ENCODE measurements at regions not wholly inside any gene's neighbourhood (a gene's known extent, or its start where the extent isn't known, plus 50 kb on each side); places are given as distances from the start of the nearest gene placed in this dataset.

DNA sequence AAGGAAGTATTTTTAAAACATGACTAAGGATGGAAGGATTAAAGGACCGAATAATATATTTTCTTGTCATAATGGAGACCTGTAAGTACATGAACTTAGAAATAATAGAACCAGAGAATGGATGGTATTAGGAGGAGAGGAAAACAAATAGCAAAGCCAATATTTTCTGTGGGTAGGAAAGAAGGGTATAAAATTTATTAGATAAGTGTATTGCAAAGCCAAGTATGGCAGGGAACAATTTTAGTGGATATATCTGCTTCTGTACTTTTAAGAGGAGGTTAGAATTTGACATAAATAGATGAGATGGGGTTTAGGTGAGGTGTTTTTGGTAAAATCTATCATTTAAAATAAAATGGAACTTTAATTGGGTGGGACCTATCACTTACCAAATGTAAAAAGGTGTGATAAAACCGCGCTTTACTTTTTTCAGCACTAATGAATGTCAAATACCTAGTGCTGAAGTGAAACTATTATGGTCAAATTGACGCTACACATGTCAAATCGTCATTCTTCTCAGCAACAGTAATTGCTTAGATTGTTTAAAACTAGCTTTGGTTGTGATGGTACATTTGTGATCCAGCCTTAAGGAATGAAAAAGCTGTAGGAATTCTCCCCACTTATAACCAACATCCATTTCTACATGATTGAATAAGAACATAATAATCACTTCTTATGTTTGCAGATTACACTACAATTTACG, 78.1 kb upstream of the ZEB2 start:
- intact Hi-C loops (cut with DNase I), result no loop called here
- Histone ChIP-seq H3K9me3 (no peaks in the 10 kb centered on the region), H3K4me3 (no peak overlapping the region), H3K27ac (no peak overlapping the region), H3K4me1 (no peaks in the 10 kb centered on the region), H3K27me3 (ENCODE audit: insufficient read depth in 3 of 3, low read length in 2 of 3) (no peaks in the 10 kb centered on the region), H3K36me3 (ENCODE audit: insufficient read depth in 1 of 2, low read depth in 1 of 2) (no peaks in the 10 kb centered on the region)
- DNase-seq (no peak), ATAC-seq (no peak)
- whole genome bisulfite sequencing, 3 donors, result 78 to 81% (median 81%) methylated on average over 6 of the region's 6 CpGs
- TF ChIP-seq, protein P1, sequence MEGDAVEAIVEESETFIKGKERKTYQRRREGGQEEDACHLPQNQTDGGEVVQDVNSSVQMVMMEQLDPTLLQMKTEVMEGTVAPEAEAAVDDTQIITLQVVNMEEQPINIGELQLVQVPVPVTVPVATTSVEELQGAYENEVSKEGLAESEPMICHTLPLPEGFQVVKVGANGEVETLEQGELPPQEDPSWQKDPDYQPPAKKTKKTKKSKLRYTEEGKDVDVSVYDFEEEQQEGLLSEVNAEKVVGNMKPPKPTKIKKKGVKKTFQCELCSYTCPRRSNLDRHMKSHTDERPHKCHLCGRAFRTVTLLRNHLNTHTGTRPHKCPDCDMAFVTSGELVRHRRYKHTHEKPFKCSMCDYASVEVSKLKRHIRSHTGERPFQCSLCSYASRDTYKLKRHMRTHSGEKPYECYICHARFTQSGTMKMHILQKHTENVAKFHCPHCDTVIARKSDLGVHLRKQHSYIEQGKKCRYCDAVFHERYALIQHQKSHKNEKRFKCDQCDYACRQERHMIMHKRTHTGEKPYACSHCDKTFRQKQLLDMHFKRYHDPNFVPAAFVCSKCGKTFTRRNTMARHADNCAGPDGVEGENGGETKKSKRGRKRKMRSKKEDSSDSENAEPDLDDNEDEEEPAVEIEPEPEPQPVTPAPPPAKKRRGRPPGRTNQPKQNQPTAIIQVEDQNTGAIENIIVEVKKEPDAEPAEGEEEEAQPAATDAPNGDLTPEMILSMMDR (IDR thresholded peaks at IDR 0.05), result no peak

DNA sequence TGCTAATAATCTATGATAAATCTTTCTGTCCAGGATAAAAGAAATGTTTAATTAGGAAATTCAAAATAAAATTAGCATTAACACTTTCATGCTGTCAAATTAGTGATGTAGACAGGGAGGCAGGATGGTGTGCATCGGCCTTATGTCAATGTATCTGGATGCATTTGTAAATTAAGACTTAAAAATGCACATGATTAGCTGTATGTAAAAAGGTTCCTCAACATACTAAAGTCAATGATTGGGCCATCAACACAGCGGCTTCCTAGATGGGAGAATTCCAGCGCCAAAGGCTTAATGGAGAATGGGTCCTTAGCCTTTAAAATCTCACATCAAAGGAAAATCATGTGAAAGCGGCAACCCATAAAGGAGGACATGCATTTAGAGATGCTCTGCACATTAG, 77.5 kb upstream of the ZEB2 start:
- H3K9me3 ChIP-seq, result no peaks in the 10 kb centered on the region
- no peaks in the 10 kb centered on the region for H3K27me3 ChIP-seq (ENCODE audit: insufficient read depth in 3 of 3, low read length in 2 of 3)
- intact Hi-C loops (cut with DNase I), result no loop called here
- H3K4me3 ChIP-seq, result no peak overlapping the region
- H3K27ac ChIP-seq, result no peak overlapping the region
- H3K4me1 ChIP-seq, result no peaks in the 10 kb centered on the region
- 72 to 73% (median 72%) methylated on average over 4 of the region's 4 CpGs for WGBS, 3 donors
- DNase-seq, result no peak
- TF ChIP-seq, protein P1 (IDR thresholded peaks at IDR 0.05), result no peak
- no peak for ATAC-seq
- H3K36me3 ChIP-seq (ENCODE audit: insufficient read depth in 1 of 2, low read depth in 1 of 2), result no peaks in the 10 kb centered on the region

DNA sequence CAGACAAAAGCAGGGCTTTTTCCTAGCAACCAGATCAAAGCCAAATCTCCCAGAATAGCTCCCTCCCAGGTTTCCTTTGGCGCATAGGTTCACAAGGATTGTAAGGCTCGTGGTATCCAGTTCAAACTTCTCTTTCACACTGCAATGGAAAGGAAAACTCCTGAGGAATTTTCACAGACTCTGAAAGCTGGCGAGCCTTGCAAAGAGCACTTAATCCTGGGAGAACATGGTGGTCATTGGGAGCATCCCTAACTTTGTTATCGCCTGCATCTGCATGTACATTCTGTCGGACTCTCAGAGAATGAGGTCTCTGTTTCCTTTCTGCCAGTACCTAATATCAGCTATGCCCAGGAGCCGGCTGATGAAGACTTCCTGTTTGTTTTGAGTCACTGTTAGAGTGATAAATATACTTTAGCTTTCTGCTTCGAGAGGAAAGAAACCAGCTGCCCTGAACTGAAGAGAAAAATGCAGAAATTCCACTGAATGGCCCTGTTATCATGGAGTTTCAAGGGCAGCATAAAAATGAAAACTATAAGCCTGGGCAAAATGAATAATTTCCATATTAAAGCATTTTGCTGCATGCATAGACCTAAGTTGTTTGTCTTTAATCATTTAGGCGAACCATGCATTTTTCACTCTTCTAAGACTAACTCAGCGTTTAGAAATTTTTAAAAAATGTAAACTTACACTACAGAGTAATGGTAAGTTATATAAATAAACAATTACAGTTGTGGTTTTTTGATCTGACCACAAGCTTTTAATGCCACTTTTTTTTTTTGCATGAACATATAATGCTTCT, 76.4 kb upstream of the ZEB2 start:
- ATAC-seq, result no peak
- DNase-seq, result no peak
- intact Hi-C loops (cut with DNase I), result no loop called here
- Histone ChIP-seq H3K27me3 (ENCODE audit: insufficient read depth in 3 of 3, low read length in 2 of 3) (no peaks in the 10 kb centered on the region), H3K9me3 (no peaks in the 10 kb centered on the region), H3K36me3 (ENCODE audit: insufficient read depth in 1 of 2, low read depth in 1 of 2) (no peaks in the 10 kb centered on the region), H3K27ac (no peak overlapping the region), H3K4me1 (no peaks in the 10 kb centered on the region), H3K4me3 (no peak overlapping the region)
- TF ChIP-seq, protein P1 (IDR thresholded peaks at IDR 0.05), result no peak
- WGBS, 3 donors, result 57 to 62% (median 58%) methylated on average over 9 of the region's 9 CpGs

DNA sequence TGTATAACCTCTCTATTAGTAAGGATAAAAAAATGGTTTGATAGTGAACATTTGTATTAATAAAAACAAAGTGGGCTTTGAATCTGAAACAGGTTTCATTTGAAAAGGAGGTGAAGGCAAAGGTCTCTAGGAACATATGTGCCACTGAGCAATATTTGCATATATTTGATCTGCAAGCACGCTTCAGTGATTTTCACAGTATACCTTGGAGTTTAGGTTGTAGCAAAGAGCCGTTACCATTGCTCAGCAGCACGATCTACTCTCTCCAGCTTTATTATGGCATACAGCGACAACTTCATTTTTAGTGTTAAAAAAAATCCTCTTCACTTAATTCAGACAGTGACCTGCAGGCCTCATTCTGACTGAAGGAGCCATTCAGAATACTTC, 75.8 kb upstream of the ZEB2 start:
- 89 to 94% (median 91%) methylated on average over 4 of the region's 4 CpGs for whole genome bisulfite sequencing, 3 donors
- H3K9me3 ChIP-seq, result no peaks in the 10 kb centered on the region
- H3K36me3 ChIP-seq (ENCODE audit: insufficient read depth in 1 of 2, low read depth in 1 of 2), result no peaks in the 10 kb centered on the region
- no peaks in the 10 kb centered on the region for H3K4me1 ChIP-seq
- TF ChIP-seq, protein P1 (IDR thresholded peaks at IDR 0.05), result no peak
- DNase-seq, result no peak
- no peak for ATAC-seq
- no peaks in the 10 kb centered on the region for H3K27me3 ChIP-seq (ENCODE audit: insufficient read depth in 3 of 3, low read length in 2 of 3)
- H3K4me3 ChIP-seq, result no peak overlapping the region
- intact Hi-C loops (cut with DNase I), result no loop called here
- H3K27ac ChIP-seq, result no peak overlapping the region

All from psoas muscle (tissue), 7 donors.